ENCODE measurements at regions not wholly inside any gene's neighbourhood (a gene's known extent, or its start where the extent isn't known, plus 50 kb on each side); places are given as distances from the start of the nearest gene placed in this dataset.

DNA sequence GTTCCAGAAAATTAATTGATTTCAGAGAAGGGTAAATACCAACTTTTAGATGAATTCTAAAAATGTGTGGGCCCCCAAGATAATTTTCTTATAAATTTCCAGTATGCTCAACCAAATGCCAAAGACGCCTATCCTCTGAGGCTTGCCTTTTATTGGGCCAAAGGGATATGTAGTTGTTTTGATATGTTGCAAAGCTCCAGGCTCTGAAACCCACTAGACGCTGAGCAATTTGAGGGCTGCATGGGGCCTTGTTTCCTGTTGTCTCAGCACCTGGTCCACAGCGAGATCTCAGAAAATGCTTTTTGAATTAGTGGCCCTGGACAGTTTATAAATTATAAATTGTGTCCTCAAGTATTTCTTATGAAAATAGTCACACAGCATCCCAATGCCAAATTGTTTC lies 397.2 kb downstream of the SAMD5 start:
- no peak overlapping the region for H3K27ac ChIP-seq (ENCODE audit: insufficient read depth, low read length)
- no peaks in the 10 kb centered on the region for H4K20me1 ChIP-seq (ENCODE audit: insufficient read depth, low read length)
- intact Hi-C loops (cut with micrococcal nuclease) = no loop called here
- H3K14ac ChIP-seq (replicated peaks; ENCODE audit: low read depth, low read length) = no peak overlapping the region
- no peak overlapping the region for H2BK15ac ChIP-seq (ENCODE audit: low read depth, low read length)
- H3K27me3 ChIP-seq (ENCODE audit: control insufficient read depth, insufficient read depth, low read length) = no peaks in the 10 kb centered on the region
- no peaks in the 10 kb centered on the region for H3K9me3 ChIP-seq (ENCODE audit: control insufficient read depth, insufficient read depth, low read length)
- no peak overlapping the region for H4K8ac ChIP-seq (ENCODE audit: low read depth in 2 of 2, low read length in 2 of 2)
- no peak overlapping the region for H2AFZ ChIP-seq (replicated peaks; ENCODE audit: low read length, poor library complexity)
- ChIA-PET POLR2A (ENCODE audit: unreplicated experiment) (no interaction called here), CTCF (no interaction called here)
- no peak overlapping the region for H3K4ac ChIP-seq (ENCODE audit: low read depth, low read length)
- H3K79me1 ChIP-seq (ENCODE audit: low read depth in 1 of 2, low read length in 2 of 2) = no peaks in the 10 kb centered on the region
- no peak overlapping the region for H3K4me2 ChIP-seq (ENCODE audit: low read depth, low read length)
- no peak overlapping the region for H2BK5ac ChIP-seq (ENCODE audit: low read depth, low read length, poor library complexity, severe bottlenecking)
- H2AK9ac ChIP-seq (replicated peaks; ENCODE audit: low read depth, low read length, poor library complexity) = no peak overlapping the region
- H3K23ac ChIP-seq (ENCODE audit: low read depth, low read length) = no peak overlapping the region
- no peak overlapping the region for H2BK20ac ChIP-seq (ENCODE audit: low read depth, low read length)
- no peak overlapping the region for H3K9ac ChIP-seq (ENCODE audit: low read depth, low read length)
- H3K9me1 ChIP-seq (ENCODE audit: insufficient read depth, low read length) = no peaks in the 10 kb centered on the region
- H3K18ac ChIP-seq (ENCODE audit: low read depth, low read length) = no peak overlapping the region
- no peak overlapping the region for H4K91ac ChIP-seq (ENCODE audit: insufficient read depth, low read depth, low read length)
- H2AK5ac ChIP-seq (ENCODE audit: low read depth, low read length) = no peak overlapping the region
- H3K36me3 ChIP-seq (ENCODE audit: control insufficient read depth, insufficient read depth, low read length) = no peaks in the 10 kb centered on the region
- in situ Hi-C loops (cut with MboI; ENCODE audit: low sequenced_read_pairs) = no loop called here
- WGBS, 2 experiments (ENCODE audit: extremely low coverage in 2 of 2, insufficient read length in 1 of 2) = no CpG with 5 or more reads among the region's 3 CpGs
- H3K4me3 ChIP-seq (ENCODE audit: insufficient read depth, low read depth, low read length) = no peak overlapping the region
- no peaks in the 10 kb centered on the region for H3K4me1 ChIP-seq (ENCODE audit: control insufficient read depth, insufficient read depth, low read length)
- BruUV-seq (replicated peaks) = no TSS peak
- TF ChIP-seq FOS (IDR thresholded peaks at IDR 0.05; ENCODE audit: low read depth, low read length) = no peak
- TF ChIP-seq, protein P1, sequence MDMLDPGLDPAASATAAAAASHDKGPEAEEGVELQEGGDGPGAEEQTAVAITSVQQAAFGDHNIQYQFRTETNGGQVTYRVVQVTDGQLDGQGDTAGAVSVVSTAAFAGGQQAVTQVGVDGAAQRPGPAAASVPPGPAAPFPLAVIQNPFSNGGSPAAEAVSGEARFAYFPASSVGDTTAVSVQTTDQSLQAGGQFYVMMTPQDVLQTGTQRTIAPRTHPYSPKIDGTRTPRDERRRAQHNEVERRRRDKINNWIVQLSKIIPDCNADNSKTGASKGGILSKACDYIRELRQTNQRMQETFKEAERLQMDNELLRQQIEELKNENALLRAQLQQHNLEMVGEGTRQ (IDR thresholded peaks at IDR 0.05; ENCODE audit: low read depth, low read length) = no peak
- TF ChIP-seq BHLHE40 (IDR thresholded peaks at IDR 0.05; ENCODE audit: low read depth, low read length) = no peak
- no peak for TF ChIP-seq SMC3 (IDR thresholded peaks at IDR 0.05; ENCODE audit: low read depth, low read length)
- TF ChIP-seq MAZ (IDR thresholded peaks at IDR 0.05; ENCODE audit: borderline replicate concordance, low read depth, low read length) = no peak
- no peak for TF ChIP-seq NFE2L2 (IDR thresholded peaks at IDR 0.05; ENCODE audit: low read depth, low read length)
- no peak for TF ChIP-seq RFX5 (IDR thresholded peaks at IDR 0.05; ENCODE audit: low read depth, low read length)
- no peak for TF ChIP-seq RAD21 (IDR thresholded peaks at IDR 0.05; ENCODE audit: low read length)
- TF ChIP-seq, protein P2, sequence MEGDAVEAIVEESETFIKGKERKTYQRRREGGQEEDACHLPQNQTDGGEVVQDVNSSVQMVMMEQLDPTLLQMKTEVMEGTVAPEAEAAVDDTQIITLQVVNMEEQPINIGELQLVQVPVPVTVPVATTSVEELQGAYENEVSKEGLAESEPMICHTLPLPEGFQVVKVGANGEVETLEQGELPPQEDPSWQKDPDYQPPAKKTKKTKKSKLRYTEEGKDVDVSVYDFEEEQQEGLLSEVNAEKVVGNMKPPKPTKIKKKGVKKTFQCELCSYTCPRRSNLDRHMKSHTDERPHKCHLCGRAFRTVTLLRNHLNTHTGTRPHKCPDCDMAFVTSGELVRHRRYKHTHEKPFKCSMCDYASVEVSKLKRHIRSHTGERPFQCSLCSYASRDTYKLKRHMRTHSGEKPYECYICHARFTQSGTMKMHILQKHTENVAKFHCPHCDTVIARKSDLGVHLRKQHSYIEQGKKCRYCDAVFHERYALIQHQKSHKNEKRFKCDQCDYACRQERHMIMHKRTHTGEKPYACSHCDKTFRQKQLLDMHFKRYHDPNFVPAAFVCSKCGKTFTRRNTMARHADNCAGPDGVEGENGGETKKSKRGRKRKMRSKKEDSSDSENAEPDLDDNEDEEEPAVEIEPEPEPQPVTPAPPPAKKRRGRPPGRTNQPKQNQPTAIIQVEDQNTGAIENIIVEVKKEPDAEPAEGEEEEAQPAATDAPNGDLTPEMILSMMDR (conservative IDR thresholded peaks at IDR 0.05; ENCODE audit: low read depth, low read length) = no peak
- TF ChIP-seq, protein P3, sequence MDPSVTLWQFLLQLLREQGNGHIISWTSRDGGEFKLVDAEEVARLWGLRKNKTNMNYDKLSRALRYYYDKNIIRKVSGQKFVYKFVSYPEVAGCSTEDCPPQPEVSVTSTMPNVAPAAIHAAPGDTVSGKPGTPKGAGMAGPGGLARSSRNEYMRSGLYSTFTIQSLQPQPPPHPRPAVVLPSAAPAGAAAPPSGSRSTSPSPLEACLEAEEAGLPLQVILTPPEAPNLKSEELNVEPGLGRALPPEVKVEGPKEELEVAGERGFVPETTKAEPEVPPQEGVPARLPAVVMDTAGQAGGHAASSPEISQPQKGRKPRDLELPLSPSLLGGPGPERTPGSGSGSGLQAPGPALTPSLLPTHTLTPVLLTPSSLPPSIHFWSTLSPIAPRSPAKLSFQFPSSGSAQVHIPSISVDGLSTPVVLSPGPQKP (IDR thresholded peaks at IDR 0.05; ENCODE audit: borderline replicate concordance, low read depth, low read length) = no peak
- no peak for TF ChIP-seq CHD1 (IDR thresholded peaks at IDR 0.05; ENCODE audit: low read depth, low read length)
- no peak for TF ChIP-seq MAFK (IDR thresholded peaks at IDR 0.05; ENCODE audit: low read depth, low read length)
- TF ChIP-seq MXI1 (IDR thresholded peaks at IDR 0.05; ENCODE audit: borderline replicate concordance, low read depth, low read length) = no peak
- TF ChIP-seq RCOR1 (IDR thresholded peaks at IDR 0.05; ENCODE audit: insufficient replicate concordance, low read length) = no peak
- TF ChIP-seq CEBPB (IDR thresholded peaks at IDR 0.05; ENCODE audit: low read depth, low read length) = no peak
- TF ChIP-seq POLR2A (IDR thresholded peaks at IDR 0.05; ENCODE audit: low read depth, low read length) = no peak
- dilution Hi-C loops (cut with HindIII; ENCODE audit: low sequenced_read_pairs, unreplicated experiment) = no loop called here
- no peak overlapping the region for H4K5ac ChIP-seq (ENCODE audit: low read depth, low read length)
- H3K56ac ChIP-seq (ENCODE audit: extremely low read depth, insufficient read depth, low read length) = no peak overlapping the region
- DNase-seq (peak; percentile 10), ATAC-seq (ENCODE audit: low read depth) (peak; percentile 21)
- H2BK120ac ChIP-seq (ENCODE audit: low read depth, low read length) = no peak overlapping the region

Data from IMR-90 (cell line).